ENCODE measurements at regions not wholly inside any gene's neighbourhood (a gene's known extent, or its start where the extent isn't known, plus 50 kb on each side); places are given as distances from the start of the nearest gene placed in this dataset.

GRCh38 chr2:67318563-67318962 lies 78.6 kb upstream of the ETAA1 start:
- no peak overlapping the region for H3K4ac ChIP-seq (ENCODE audit: low read depth, low read length)
- H4K91ac ChIP-seq (ENCODE audit: insufficient read depth, low read depth, low read length), result no peak overlapping the region
- 0 out of 4 replicates have a peak overlapping the region, but pooled peaks of 1 of the 2 experiments have one; percentile 28 for H4K8ac ChIP-seq (ENCODE audit: low read depth in 2 of 2, low read length in 2 of 2)
- in situ Hi-C loops (cut with MboI; ENCODE audit: low sequenced_read_pairs), result no loop called here
- DNase-seq (no peak), ATAC-seq (ENCODE audit: low read depth) (no peak)
- H3K9ac ChIP-seq (ENCODE audit: low read depth, low read length), result no peak overlapping the region
- dilution Hi-C loops (cut with HindIII; ENCODE audit: low sequenced_read_pairs, unreplicated experiment), result no loop called here
- H2AK5ac ChIP-seq (ENCODE audit: low read depth, low read length), result 0 out of 2 replicates have a peak overlapping the region, but pooled peaks have one; percentile 13
- peaks cover 5% of the 10 kb centered on the region for H3K4me1 ChIP-seq (ENCODE audit: control insufficient read depth, insufficient read depth, low read length)
- H2BK15ac ChIP-seq (ENCODE audit: low read depth, low read length), result no peak overlapping the region
- H3K9me3 ChIP-seq (ENCODE audit: control insufficient read depth, insufficient read depth, low read length), result no peaks in the 10 kb centered on the region
- H3K4me2 ChIP-seq (ENCODE audit: low read depth, low read length), result no peak overlapping the region
- no peak overlapping the region for H3K4me3 ChIP-seq (ENCODE audit: insufficient read depth, low read depth, low read length)
- 0 out of 2 replicates have a peak overlapping the region, but pooled peaks have one; percentile 8 for H3K14ac ChIP-seq (replicated peaks; ENCODE audit: low read depth, low read length)
- H3K36me3 ChIP-seq (ENCODE audit: control insufficient read depth, insufficient read depth, low read length), result no peaks in the 10 kb centered on the region
- peak overlapping the region; percentile 28; the same call in 1 of the 2 replicates for H3K18ac ChIP-seq (ENCODE audit: low read depth, low read length)
- no TSS peak for BruUV-seq (replicated peaks)
- no peaks in the 10 kb centered on the region for H3K79me1 ChIP-seq (ENCODE audit: low read depth in 1 of 2, low read length in 2 of 2)
- intact Hi-C loops (cut with micrococcal nuclease), result no loop called here
- TF ChIP-seq BHLHE40 (IDR thresholded peaks at IDR 0.05; ENCODE audit: low read depth, low read length), result no peak
- TF ChIP-seq CTCF (conservative IDR thresholded peaks at IDR 0.05; ENCODE audit: low read depth, low read length), result no peak
- TF ChIP-seq MXI1 (IDR thresholded peaks at IDR 0.05; ENCODE audit: borderline replicate concordance, low read depth, low read length), result no peak
- TF ChIP-seq NFE2L2 (IDR thresholded peaks at IDR 0.05; ENCODE audit: low read depth, low read length), result no peak
- TF ChIP-seq RAD21 (IDR thresholded peaks at IDR 0.05; ENCODE audit: low read length), result no peak
- H2BK120ac ChIP-seq (ENCODE audit: low read depth, low read length), result no peak overlapping the region; the same call in 1 of the 2 replicates
- no peak overlapping the region for H3K56ac ChIP-seq (ENCODE audit: extremely low read depth, insufficient read depth, low read length)
- H2BK20ac ChIP-seq (ENCODE audit: low read depth, low read length), result no peak overlapping the region
- H3K27me3 ChIP-seq (ENCODE audit: control insufficient read depth, insufficient read depth, low read length), result no peaks in the 10 kb centered on the region
- H2AK9ac ChIP-seq (replicated peaks; ENCODE audit: low read depth, low read length, poor library complexity), result no peak overlapping the region
- WGBS, 2 experiments (ENCODE audit: extremely low coverage in 2 of 2, insufficient read length in 1 of 2), result no CpG with 5 or more reads among the region's 3 CpGs
- ChIA-PET POLR2A (ENCODE audit: unreplicated experiment) (no interaction called here), CTCF (no interaction called here)
- H3K23ac ChIP-seq (ENCODE audit: low read depth, low read length), result no peak overlapping the region
- no peak overlapping the region for H2AFZ ChIP-seq (replicated peaks; ENCODE audit: low read length, poor library complexity)
- H2BK5ac ChIP-seq (ENCODE audit: low read depth, low read length, poor library complexity, severe bottlenecking), result no peak overlapping the region
- H4K5ac ChIP-seq (ENCODE audit: low read depth, low read length), result no peak overlapping the region; the same call in 1 of the 2 replicates
- H3K27ac ChIP-seq (ENCODE audit: insufficient read depth, low read length), result no peak overlapping the region
- no peaks in the 10 kb centered on the region for H3K9me1 ChIP-seq (ENCODE audit: insufficient read depth, low read length)
- H4K20me1 ChIP-seq (ENCODE audit: insufficient read depth, low read length), result no peaks in the 10 kb centered on the region

All from IMR-90 (cell line).